Gastrocnemius medialis (tissue), 4 donors: ENCODE measurements at regions not wholly inside any gene's neighbourhood (a gene's known extent, or its start where the extent isn't known, plus 50 kb on each side); places are given as distances from the start of the nearest gene placed in this dataset.

Experiments
- ATAC-seq, 2 donors: fragments of 150-250 bp; one replicate each; pipeline ENCODE4 v1.9.1; 2016
- DNase-seq, 2 donors: peaks; one replicate each; pipeline ENCODE4 v3.0.0-alpha.2; 2019
- H3K27ac ChIP-seq, 4 donors: fragments of 200-600 bp; sonication (generic); 1 replicate in 1 of 4; 2 replicates in 3 of 4; pipeline ENCODE4 v1.5.1; 2016 to 2018; ENCODE audit warnings: mild to moderate bottlenecking in 2 of 4, moderate library complexity in 1 of 4
- H3K27me3 ChIP-seq, 3 donors: fragments of 200-600 bp; sonication (generic) in 2 of 3; 1 replicate in 1 of 3; 2 replicates in 2 of 3; pipeline versions ENCODE4 v1.5.1 to v1.6.0; 2016 to 2019; ENCODE audit warnings: mild to moderate bottlenecking in 1 of 3, moderate library complexity in 1 of 3
- H3K36me3 ChIP-seq, 2 donors: fragments of 200-600 bp; sonication (generic) in 1 of 2; one replicate each; pipeline ENCODE4 v1.5.1; 2017 to 2018
- H3K4me1 ChIP-seq, 2 donors: fragments of 200-600 bp; sonication (generic) in 1 of 2; one replicate each; pipeline ENCODE4 v1.5.1; 2016 to 2017; ENCODE audit warnings: mild to moderate bottlenecking in 2 of 2
- H3K4me3 ChIP-seq, 4 donors: fragments of 200-600 bp; sonication (generic) in 3 of 4; 1 replicate in 1 of 4; 2 replicates in 3 of 4; pipeline ENCODE4 v1.5.1; 2016 to 2019; ENCODE audit warnings: mild to moderate bottlenecking in 2 of 4
- H3K9me3 ChIP-seq, 3 donors: fragments of 200-600 bp; sonication (generic) in 2 of 3; 1 replicate in 1 of 3; 2 replicates in 2 of 3; pipeline ENCODE4 v1.5.1; 2016 to 2019
- CTCF ChIP-seq, 5 experiments: fragments of 450-650 bp in 3 of 5; fragments of 200-600 bp in 2 of 5; sonication (generic) in 2 of 5; IDR thresholded peaks in 4 of 5; conservative IDR thresholded peaks in 1 of 5; 1 replicate in 4 of 5; 2 replicates in 1 of 5; pipeline ENCODE4 v1.5.1; 2016 to 2019; ENCODE audit warnings: antibody characterized with exemption in 5 of 5, mild to moderate bottlenecking in 3 of 5, moderate library complexity in 3 of 5
- POLR2A ChIP-seq, 2 donors: fragments of 450-650 bp; IDR thresholded peaks; one replicate each; pipeline ENCODE4 v1.6.1; 2017; ENCODE audit warnings: antibody characterized with exemption in 2 of 2, mild to moderate bottlenecking in 2 of 2, moderate library complexity in 2 of 2
- in situ Hi-C, 4 donors: fragments of 200-750 bp; cut with MboI; loops; one replicate each; pipeline versions ENCODE4 v1.15.0 to v1.8.0; 2017; ENCODE audit warnings: low sequenced_read_pairs in 4 of 4
- intact Hi-C: fragments of 100-400 bp; cut with DNase I; formaldehyde crosslinking; loops from one replicate; pipeline ENCODE4 v1.15.1; 2023; ENCODE audit warnings: low total_unique reads

- ATAC-seq, result no peak
Measured at GRCh38 chr15:98562331-98562937, 85.9 kb upstream of the IGF1R start.

DNA sequence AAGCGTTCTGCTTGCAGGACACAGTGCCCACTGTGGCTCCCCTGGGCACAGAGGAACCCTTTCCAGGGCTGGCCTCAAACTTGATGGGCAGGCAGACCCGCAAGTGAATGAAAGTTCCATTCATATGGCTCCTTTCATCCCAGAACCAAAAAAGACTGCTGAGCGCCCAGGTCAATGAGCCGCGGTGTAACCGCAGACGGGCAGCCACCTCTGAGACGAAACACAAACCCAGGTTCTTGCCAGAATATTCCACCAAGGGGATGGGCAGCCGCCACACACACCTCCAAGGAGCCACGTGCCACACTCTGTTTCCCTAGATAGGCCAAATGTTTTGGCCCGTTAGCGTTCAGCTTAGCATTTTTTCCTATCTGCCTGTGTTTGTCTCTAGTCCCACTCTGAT lies 82.8 kb upstream of the IGF1R start:
- Histone ChIP-seq H3K9me3 (no peaks in the 10 kb centered on the region), H3K4me1 (no peaks in the 10 kb centered on the region), H3K4me3 (no peak overlapping the region), H3K27ac (no peak overlapping the region), H3K36me3 (no peaks in the 10 kb centered on the region), H3K27me3 (peaks cover 0 to 4% (median 0%) of the 10 kb centered on the region in 3 donors)
- in situ Hi-C loops, result no loop called here
- DNase-seq, result no peak
- intact Hi-C loops, result no loop called here
- ATAC-seq, result no peak
- TF ChIP-seq CTCF (IDR thresholded peaks at IDR 0.05 in 4 of 5, conservative IDR thresholded peaks at IDR 0.05 in 1 of 5) (no peak), POLR2A (IDR thresholded peaks at IDR 0.05) (no peak)

More at GRCh38 chr15:98562331-98562937, 85.9 kb upstream of the IGF1R start:
- TF ChIP-seq POLR2A (IDR thresholded peaks at IDR 0.05) (no peak), CTCF (IDR thresholded peaks at IDR 0.05 in 4 of 5, conservative IDR thresholded peaks at IDR 0.05 in 1 of 5) (no peak)
- peaks cover 0 to 4% (median 0%) of the 10 kb centered on the region in 3 donors for H3K27me3 ChIP-seq
- no peaks in the 10 kb centered on the region for H3K36me3 ChIP-seq
- no peak for DNase-seq
- in situ Hi-C loops (no loop called here), intact Hi-C loops (no loop called here)
- H3K4me1 ChIP-seq, result no peaks in the 10 kb centered on the region
- no peak overlapping the region for H3K4me3 ChIP-seq
- H3K9me3 ChIP-seq, result no peaks in the 10 kb centered on the region
- no peak overlapping the region for H3K27ac ChIP-seq

- no peak for ATAC-seq
- no peaks in the 10 kb centered on the region for H3K4me1 ChIP-seq
- H3K27ac ChIP-seq, result no peak overlapping the region
- H3K9me3 ChIP-seq, result no peaks in the 10 kb centered on the region
- TF ChIP-seq POLR2A (IDR thresholded peaks at IDR 0.05) (no peak), CTCF (IDR thresholded peaks at IDR 0.05 in 4 of 5, conservative IDR thresholded peaks at IDR 0.05 in 1 of 5) (no peak)
- intact Hi-C loops, result no loop called here
- H3K27me3 ChIP-seq, result peaks cover 0 to 4% (median 0%) of the 10 kb centered on the region in 3 donors
- no peak for DNase-seq
- no peaks in the 10 kb centered on the region for H3K36me3 ChIP-seq
- in situ Hi-C loops, result no loop called here
- H3K4me3 ChIP-seq, result no peak overlapping the region
Measured at GRCh38 chr15:98567951-98568350, 80.4 kb upstream of the IGF1R start.

- Histone ChIP-seq H3K9me3 (no peaks in the 10 kb centered on the region), H3K36me3 (no peaks in the 10 kb centered on the region), H3K27ac (no peak overlapping the region), H3K4me1 (no peaks in the 10 kb centered on the region), H3K4me3 (no peak overlapping the region), H3K27me3 (peaks cover 0 to 4% (median 0%) of the 10 kb centered on the region in 3 donors)
- in situ Hi-C loops (no loop called here), intact Hi-C loops (no loop called here)
- ATAC-seq (no peak), DNase-seq (no peak)
- TF ChIP-seq CTCF (IDR thresholded peaks at IDR 0.05 in 4 of 5, conservative IDR thresholded peaks at IDR 0.05 in 1 of 5) (peak in 1 of 5 experiments; percentile 35), POLR2A (IDR thresholded peaks at IDR 0.05) (no peak)
Measured at GRCh38 chr15:98568382-98569017, 79.8 kb upstream of the IGF1R start.
